Activated CD4-positive, alpha-beta T cell treated with anti-CD3 and anti-CD28 coated beads, Interleukin-2, amount 50 U/mL, for 16 hours (primary cell): ENCODE measurements at regions not wholly inside any gene's neighbourhood (a gene's known extent, or its start where the extent isn't known, plus 50 kb on each side); places are given as distances from the start of the nearest gene placed in this dataset.
"Not testable (repeated sequence)": the region's sequence is repeated elsewhere in the genome, so short reads cannot be mapped to it uniquely, and the experiment has no call there.

ENCODE experiments used
- DNase-seq: peaks from one replicate; pipeline ENCODE4 v3.0.0-alpha.2; 2020

DNA sequence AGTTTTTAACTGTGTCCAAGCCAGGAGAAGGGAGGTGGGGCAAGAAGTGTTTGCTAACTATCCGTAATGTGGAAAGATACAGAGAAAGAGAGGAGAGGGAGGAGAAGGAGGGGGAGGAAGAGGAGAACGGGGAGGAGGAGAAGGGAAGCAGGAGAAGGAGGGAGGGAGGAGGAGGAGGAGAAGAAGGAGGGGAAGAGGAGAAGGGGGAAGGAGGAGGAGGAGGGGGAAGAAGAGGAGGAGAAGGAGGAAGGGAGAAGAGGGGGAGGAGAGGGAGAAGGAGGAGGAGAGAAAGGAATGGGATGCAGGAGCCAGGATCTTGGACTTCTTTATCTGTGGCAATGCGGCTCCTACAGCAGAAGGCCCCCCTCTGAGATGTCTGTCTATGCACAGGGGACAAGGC, 510.3 kb upstream of the CCDC196 start:
- DNase-seq, result no peak

- no peak for DNase-seq
Measured at GRCh38 chr14:65976761-65977404, 509.3 kb upstream of the CCDC196 start.

- no peak for DNase-seq
Measured at GRCh38 chr14:65981192-65981843, 504.9 kb upstream of the CCDC196 start.

GRCh38 chr14:65986041-65986440, 500.1 kb upstream of the CCDC196 start:
- DNase-seq, result no peak

DNA sequence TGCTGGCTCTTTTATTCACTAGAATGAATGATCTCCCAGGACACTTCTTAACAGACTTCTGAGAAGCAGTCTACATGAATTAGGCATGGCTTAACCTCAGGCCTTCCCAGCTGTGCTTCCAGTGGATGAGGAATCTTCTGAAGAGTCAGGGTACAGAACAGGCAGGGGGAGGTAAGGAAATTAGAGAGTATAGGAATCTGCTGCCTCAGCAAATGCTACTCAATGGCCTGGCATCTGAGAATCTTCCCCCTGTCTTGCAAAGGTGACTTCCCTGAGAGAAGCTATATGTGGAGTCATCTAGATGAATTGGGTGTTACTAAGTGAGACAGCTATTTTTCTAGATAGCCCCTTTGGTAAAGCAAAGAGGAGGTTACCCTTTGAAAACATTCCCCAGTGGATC, 496.2 kb upstream of the CCDC196 start:
- DNase-seq, result no peak

DNA sequence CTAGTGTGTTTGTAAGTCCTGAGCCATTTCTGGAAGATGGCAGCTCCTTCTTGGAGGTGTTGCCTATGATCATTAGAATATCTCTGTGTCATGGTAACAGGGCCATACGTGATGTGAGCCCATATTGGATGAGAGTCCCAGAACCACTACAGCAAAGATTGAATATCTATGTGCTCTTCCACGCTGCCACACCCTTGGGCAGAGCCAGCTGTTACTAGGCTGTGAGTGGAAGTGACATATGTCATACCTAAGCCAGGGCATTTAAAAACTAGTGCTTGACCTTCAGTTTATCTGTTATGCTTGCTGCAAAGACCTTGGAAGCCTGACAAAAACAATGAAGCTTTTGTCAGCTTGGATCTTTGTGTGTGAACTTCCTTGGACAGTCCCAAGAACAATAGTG, 495.1 kb upstream of the CCDC196 start:
- DNase-seq, result no peak

DNA sequence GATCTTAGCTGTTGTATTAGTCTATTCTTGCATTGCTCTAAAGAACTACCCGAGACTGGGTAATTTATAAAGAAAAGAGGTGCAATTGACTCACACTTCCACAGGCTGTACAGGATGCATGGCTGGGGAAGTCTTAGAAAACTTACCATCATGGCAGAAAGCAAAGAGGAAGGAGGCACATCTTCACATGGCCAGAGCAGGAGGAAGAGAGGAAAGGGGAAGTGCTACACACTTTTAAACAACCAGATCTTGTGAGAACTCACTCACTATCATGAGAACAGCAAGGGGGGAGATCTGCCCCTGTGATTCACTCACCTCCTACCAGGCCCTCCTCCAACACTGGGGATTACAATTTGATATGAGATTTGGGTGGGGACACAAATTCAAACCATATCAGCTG, 494.2 kb upstream of the CCDC196 start:
- not testable (repeated sequence) for DNase-seq

DNA sequence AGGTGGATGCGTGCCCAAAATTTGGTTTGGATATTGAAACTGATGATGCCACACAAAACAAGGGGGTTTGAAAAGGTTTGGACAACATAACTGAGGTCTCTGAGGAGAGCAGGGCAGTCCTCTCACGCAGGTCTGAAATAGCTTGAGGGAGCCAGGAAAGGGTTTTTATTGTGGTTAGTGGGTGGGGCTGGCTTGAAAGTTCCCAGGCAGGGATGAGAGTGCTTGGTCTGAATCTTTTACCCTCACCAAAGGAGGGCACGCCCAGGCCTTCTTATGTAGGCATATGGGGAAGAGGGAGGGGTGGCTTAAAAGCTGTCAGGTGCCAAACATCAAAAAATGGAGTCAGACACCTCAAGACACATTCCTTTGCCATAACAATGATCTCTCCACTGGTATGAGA, 493.1 kb upstream of the CCDC196 start:
- no peak for DNase-seq

DNA sequence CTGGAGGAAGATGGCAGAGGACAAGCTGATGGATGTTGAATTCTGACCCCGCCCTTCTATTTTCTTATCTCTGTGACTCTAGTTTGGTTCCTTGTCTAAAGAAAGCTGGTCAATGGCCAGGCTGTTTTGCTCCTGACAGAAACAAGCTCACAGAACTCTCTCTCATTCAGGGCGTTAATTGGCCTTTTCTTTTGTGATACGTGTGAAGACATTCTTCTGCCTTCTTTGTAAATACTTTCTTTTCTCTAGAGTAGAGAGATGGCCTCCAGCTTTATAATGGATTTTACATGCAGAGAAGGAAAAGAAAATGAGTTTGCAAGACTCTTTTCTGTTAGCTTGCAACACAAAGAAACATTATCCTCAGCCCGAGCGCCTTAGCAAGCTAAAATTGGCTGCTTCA, 492.2 kb upstream of the CCDC196 start:
- no peak for DNase-seq

DNA sequence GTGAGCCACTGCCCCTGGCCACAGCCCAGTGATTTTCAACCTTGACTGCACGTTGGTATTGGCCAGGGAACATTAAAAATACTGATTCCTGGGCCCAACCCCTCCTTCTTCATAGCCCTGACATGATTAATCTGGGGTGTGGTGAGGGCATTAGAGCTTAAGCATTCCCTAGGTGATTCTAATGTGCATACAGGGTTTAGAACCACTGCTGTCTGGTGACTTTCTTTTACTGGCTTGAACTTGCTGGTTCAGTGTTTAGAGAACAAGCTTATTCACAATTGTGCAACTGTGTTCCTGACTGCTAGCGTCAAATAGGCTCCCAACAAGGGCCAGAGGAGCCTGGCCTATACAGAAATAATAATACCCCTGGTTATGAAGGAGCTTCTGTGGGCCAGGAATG, 488.8 kb upstream of the CCDC196 start:
- DNase-seq, result no peak

- no peak for DNase-seq
Measured at GRCh38 chr14:65999865-66000264, 486.3 kb upstream of the CCDC196 start.

DNA sequence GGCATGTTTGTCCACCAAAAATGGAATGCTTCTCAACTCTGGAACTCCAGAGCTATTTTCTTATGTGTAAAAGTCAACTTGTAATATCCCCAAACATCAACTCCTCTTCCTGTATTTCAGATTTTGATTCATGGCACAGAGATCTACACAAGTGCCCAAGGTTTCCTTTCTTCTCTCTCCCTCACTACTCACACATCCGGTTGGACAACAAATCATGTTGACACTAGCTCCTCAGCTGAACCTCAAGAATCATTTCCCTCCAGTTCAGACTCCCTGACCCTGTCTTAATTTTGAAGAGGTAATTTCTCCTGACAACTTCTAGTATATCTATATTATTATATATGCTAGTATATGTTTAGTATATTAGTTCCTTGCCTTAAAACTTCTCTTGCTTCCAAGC, 485.4 kb upstream of the CCDC196 start:
- no peak for DNase-seq

DNA sequence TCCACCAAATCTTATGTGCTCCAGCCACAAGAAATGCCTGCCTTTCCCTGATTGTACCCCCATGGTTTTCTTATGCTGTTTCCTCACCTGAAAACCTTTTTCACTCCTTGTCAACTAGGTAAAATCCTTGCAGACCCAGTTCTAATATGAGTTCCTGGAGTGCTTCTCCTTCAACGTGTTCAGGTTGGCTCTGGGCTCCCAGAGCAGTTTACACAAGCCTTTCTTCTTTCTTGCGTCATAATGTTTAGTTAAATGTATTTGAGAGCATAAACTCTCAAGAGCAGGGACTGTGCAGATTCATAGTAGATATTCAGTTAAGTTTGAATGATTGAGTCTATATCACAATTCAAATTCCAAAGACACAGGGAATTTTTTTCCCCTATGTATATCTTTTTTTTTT, 484.8 kb upstream of the CCDC196 start:
- DNase-seq, result no peak

DNA sequence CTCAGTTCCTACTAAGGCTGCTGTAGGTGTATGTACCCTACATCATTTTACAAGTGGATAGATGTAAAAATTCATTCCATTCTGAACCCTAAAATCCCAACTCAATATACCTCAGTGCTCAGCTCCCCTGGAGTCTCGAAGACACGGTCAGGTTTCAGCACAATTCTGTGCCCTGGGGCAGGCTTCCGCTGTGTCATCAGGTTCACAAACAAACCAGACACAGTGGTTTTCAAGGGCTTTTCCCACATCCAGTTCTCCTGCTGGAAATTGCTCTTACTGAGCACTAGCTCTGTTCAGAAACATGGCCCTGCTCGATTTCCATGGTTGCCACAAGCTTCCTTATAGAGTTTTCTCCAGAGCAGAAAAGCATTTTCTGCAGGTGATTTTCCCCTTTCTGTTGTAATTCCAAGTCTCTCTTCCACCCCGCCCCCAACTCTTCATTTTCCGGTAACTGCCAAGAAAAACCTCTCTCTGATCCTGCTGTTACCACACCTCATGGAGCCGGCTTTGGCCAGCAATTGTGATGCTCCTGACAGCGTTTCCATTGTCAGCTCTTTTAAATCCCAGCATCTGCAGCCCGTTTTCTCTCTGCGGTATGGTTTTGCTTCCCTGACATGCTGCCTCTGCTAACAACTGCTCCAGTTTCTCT, 483.0 kb upstream of the CCDC196 start:
- DNase-seq, result no peak

DNA sequence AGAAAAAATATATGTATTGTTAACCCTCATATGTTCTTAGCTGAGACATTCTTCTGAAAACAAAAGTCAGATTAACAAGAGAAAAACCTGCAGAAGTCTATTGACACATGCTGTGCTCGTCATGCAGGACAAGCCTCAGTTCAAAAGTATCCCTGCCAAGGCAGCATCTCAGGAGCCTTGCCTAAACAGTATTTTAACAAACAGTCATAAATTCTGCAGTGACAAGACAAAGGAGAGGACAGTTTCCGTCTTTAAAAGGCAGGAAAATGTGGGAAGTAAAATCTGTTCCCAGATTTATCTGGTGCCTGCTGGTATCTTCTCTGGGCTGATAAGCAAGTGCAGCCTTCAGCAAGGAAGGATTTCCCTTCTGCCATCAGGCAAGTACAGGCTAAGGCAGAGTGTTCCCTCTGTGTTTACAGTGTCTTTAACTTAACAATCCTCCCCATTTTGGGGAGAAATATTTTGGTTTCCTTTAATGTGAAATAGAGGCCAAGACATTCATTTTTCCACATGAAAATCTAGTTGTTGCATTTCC, 480.2 kb upstream of the CCDC196 start:
- DNase-seq, result no peak

DNA sequence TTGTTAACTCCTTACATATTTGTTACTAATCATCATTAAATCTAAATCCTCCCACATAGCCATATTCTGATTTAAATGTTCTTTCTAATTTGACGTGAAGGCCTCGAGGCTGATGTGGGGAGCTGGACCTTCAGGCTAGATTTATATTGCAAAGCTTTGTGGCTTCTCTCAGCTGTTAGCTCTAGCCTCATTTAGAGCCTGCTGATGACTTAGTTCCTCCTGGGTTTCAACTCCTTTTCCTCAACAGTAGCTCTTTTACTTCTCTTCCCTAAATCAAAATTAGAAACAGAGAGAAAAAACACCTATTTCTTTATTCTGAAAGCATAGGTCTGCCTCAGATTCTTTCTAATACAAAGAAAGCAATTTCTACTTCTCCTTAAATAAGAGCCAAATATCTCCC, 477.5 kb upstream of the CCDC196 start:
- DNase-seq, result no peak

GRCh38 chr14:66009089-66009488, 477.1 kb upstream of the CCDC196 start:
- no peak for DNase-seq

DNA sequence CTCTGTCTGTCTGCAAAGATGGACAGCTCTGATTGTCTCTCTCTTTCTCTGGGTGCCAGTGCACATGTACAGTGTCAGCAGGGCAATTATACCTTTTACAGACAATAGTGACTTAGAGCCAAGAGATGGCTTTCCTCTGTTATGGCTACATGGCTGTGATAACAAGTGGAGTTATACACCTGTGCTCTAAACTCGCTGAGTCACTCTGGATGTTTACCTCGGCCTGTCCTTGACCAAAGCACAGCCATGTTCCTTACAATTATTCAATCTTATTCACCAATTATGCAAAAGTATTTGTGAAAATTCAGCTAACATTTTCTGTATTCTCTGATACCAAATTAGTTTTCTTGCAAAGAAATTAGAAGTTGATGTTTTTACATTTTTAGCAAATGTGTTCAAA, 475.5 kb upstream of the CCDC196 start:
- DNase-seq, result peak; percentile 8

GRCh38 chr14:66011855-66012254, 474.3 kb upstream of the CCDC196 start:
- DNase-seq, result peak; percentile 6

DNA sequence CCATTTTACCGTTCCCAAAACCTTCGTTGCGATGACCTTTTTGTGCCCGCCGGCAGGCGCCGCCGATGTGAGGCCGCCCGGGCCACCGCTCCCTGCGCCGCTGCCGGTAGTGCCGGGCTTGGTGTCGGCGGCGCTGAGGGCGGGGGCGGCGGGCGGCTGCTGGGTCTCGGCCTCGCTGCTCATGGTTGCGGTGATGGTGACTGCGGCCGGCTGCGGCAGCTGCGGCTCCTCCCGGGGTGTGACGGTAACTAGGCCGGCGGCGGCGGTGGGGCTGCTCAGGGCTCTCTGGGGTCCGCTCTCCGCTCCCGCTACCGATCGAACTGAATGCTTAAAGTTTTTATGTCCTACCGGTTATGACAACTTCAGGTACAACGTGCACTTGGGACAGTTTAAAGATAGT, 472.6 kb upstream of the CCDC196 start:
- not testable (repeated sequence) for DNase-seq

DNA sequence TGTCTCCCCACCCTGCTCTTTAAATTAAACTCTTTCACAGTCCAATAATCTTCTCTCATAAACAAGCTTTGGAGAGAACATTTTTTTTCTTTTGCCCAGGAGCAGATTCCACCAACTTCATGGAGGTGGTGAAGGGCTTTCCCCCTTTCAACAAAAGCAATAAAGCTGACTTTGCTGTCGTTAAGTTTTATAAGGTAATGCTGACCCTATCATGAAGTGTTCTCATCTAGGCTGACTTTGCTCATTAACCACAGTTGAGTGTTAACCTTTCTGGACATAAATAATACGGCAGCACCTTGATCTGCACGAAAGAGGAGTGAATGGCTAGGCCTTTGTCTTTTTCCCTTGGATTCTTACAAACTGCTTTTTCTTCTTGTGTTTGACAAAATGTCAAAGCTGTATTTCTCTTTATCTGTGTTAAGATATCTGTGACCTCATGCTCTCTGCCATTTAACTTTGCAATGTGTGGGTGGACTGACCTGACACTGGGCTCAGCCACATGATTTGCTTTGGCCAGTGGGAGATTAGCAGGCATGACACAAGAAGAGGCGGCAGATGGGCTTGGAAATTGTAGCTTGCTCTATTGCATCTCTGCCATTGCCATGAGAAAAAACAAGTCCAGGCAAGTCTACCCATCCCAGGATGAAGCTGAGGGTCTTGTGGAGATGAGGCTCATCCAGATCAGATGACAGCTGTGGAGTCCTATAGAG, 470.9 kb upstream of the CCDC196 start:
- no peak for DNase-seq

- DNase-seq, result no peak
Measured at GRCh38 chr14:66017927-66018326, 468.2 kb upstream of the CCDC196 start.

- DNase-seq, result no peak
Measured at GRCh38 chr14:66022526-66022925, 463.6 kb upstream of the CCDC196 start.

DNA sequence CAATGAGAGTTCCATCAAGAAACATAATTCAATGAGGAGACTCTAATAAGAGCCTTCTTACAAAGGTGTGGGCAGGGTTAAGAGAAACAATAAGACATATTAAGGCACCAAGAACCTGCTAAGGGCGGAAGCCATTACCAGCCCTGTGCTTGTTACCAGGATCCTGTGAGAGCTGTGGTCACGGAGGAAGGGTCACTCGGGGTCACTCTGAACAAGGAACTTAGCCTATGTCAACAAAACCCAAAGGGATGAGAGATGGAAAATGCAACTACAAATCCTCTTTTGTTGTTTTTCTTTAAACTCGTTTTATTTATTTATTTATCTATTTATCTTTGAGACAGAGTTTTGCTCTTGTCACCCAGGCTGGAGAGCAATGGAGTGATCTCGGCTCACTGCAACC, 460.4 kb upstream of the CCDC196 start:
- DNase-seq, result no peak
